A549 (cell line): ENCODE measurements at regions not wholly inside any gene's neighbourhood (a gene's known extent, or its start where the extent isn't known, plus 50 kb on each side); places are given as distances from the start of the nearest gene placed in this dataset.
A peak's percentile ranks its signal among the peaks of the same experiment; 100 is the strongest.

ENCODE experiments used
- ATAC-seq, 2 experiments: fragments of 200-7000 bp in 1 of 2; fragments of >200 bp in 1 of 2; cut with Nextera tagmentation in 1 of 2; cut with Tn5 transposase in 1 of 2; 3 replicates each; pipeline versions ENCODE4 v1.8.0 to v1.9.1; 2018 to 2020; ENCODE audit warnings: mild to moderate bottlenecking in 1 of 2, moderate library complexity in 1 of 2
- CTCF ChIA-PET: fragments of 300-600 bp; sonication (Branson Sonifier 250); formaldehyde crosslinking; extraction: SDS; loops from one replicate; lab custom pipeline; 2021; ENCODE audit warnings: antibody characterized with exemption, inconsistent platforms; lab: Yijun Ruan, JAX
- POLR2A ChIA-PET: fragments of 350-600 bp; formaldehyde crosslinking; extraction: SDS; loops from one replicate; lab custom pipeline; 2021; ENCODE audit warnings: antibody characterized with exemption, inconsistent platforms; lab: Yijun Ruan, JAX
- DNase-seq, 2 experiments: peaks; one replicate each; pipeline versions ENCODE4 v3.0.0 to v3.0.0-alpha.2; 2011 to 2016; ENCODE audit warnings: low read depth in 1 of 2, low spot score in 1 of 2
- FAIRE-seq: peaks from 2 replicates; lab custom pipeline; 2011; peaks lifted over from hg19 to GRCh38; lab: Jason Lieb, UNC
- H3K27ac ChIP-seq, 2 experiments: fragments of >200 bp; sonication (Bioruptor Twin); formaldehyde crosslinking; 3 replicates each; pipeline ENCODE4 v1.5.1; 2016 to 2017
- H3K4me1 ChIP-seq: fragments of >200 bp; sonication (Bioruptor Twin); formaldehyde crosslinking; 3 replicates; pipeline ENCODE4 v1.6.1; 2016
- H3K4me2 ChIP-seq: fragments of >200 bp; sonication (Bioruptor Twin); formaldehyde crosslinking; 3 replicates; pipeline ENCODE4 v1.6.1; 2016
- H3K4me3 ChIP-seq: fragments of >200 bp; sonication (Bioruptor Twin); formaldehyde crosslinking; 3 replicates; pipeline ENCODE4 v1.5.1; 2016
- H3K9me3 ChIP-seq: fragments of >200 bp; sonication (Bioruptor Twin); formaldehyde crosslinking; 3 replicates; pipeline ENCODE4 v1.6.1; 2016
- CBX2 ChIP-seq: fragments of 200-600 bp; sonication (generic); IDR thresholded peaks from 2 replicates; pipeline ENCODE4 v1.6.1; 2016; ENCODE audit warnings: low read depth, mild to moderate bottlenecking, borderline replicate concordance
- CBX8 ChIP-seq: fragments of 200-600 bp; sonication (generic); IDR thresholded peaks from 2 replicates; pipeline ENCODE4 v1.6.1; 2016
- CHD2 ChIP-seq: fragments of 150-350 bp; IDR thresholded peaks from 2 replicates; pipeline ENCODE4 v1.6.1; 2014; ENCODE audit warnings: low read length; ENCODE audit not compliant: partially characterized antibody
- CHD4 ChIP-seq: fragments of 200-600 bp; sonication (generic); IDR thresholded peaks from 2 replicates; pipeline ENCODE4 v1.6.1; 2016; ENCODE audit warnings: antibody characterized with exemption, mild to moderate bottlenecking, borderline replicate concordance
- EHF ChIP-seq: fragments of 250-450 bp; sonication (Bioruptor Pico); IDR thresholded peaks from 2 replicates; pipeline ENCODE4 v1.5.0; 2020; ENCODE audit warnings: mild to moderate bottlenecking
- EHMT2 ChIP-seq: fragments of 200-600 bp; sonication (generic); IDR thresholded peaks from 2 replicates; pipeline ENCODE4 v1.6.1; 2016; ENCODE audit warnings: antibody characterized with exemption, low read depth, mild to moderate bottlenecking, moderate library complexity
- ESRRA ChIP-seq: fragments of 150-350 bp; IDR thresholded peaks from 2 replicates; pipeline ENCODE4 v1.6.1; 2014; ENCODE audit warnings: mild to moderate bottlenecking, low read length, borderline replicate concordance
- FOSB ChIP-seq: fragments of 250-450 bp; sonication (Bioruptor Pico); IDR thresholded peaks from 2 replicates; pipeline ENCODE4 v1.5.0; 2020; ENCODE audit warnings: mild to moderate bottlenecking, moderate library complexity
- FOXS1 ChIP-seq: fragments of 250-450 bp; sonication (Bioruptor Pico); IDR thresholded peaks from 2 replicates; pipeline ENCODE4 v1.5.0; 2020; ENCODE audit warnings: mild to moderate bottlenecking, moderate library complexity
- GATA3 ChIP-seq: IDR thresholded peaks from 2 replicates; pipeline ENCODE4 v1.6.1; 2012; ENCODE audit warnings: borderline replicate concordance
- HDAC2 ChIP-seq: fragments of 200-600 bp; sonication (generic); IDR thresholded peaks from 2 replicates; pipeline ENCODE4 v1.6.1; 2016
- HOXA7 ChIP-seq: fragments of 250-450 bp; sonication (Bioruptor Pico); IDR thresholded peaks from 2 replicates; pipeline ENCODE4 v1.5.0; 2020; ENCODE audit warnings: mild to moderate bottlenecking, moderate library complexity
- HOXB13 ChIP-seq: fragments of 250-450 bp; sonication (Bioruptor Pico); IDR thresholded peaks from 2 replicates; pipeline ENCODE4 v1.5.0; 2020; ENCODE audit warnings: low read depth, mild to moderate bottlenecking, moderate library complexity
- HOXB5 ChIP-seq: fragments of 250-450 bp; sonication (Bioruptor Pico); IDR thresholded peaks from 2 replicates; pipeline ENCODE4 v1.5.0; 2020; ENCODE audit warnings: mild to moderate bottlenecking, moderate library complexity
- JUN ChIP-seq, 2 experiments: fragments of >200 bp; sonication (Bioruptor Twin); formaldehyde crosslinking; IDR thresholded peaks; 2 replicates in 1 of 2; 3 replicates in 1 of 2; pipeline ENCODE4 v1.6.1; 2016 to 2017
- JUNB ChIP-seq: fragments of >200 bp; sonication (Bioruptor Twin); formaldehyde crosslinking; IDR thresholded peaks from 2 replicates; pipeline ENCODE4 v1.6.1; 2016
- KDM5A ChIP-seq: fragments of 200-600 bp; sonication (generic); IDR thresholded peaks from 2 replicates; pipeline ENCODE4 v1.6.1; 2016; ENCODE audit warnings: antibody characterized with exemption, mild to moderate bottlenecking
- MYC ChIP-seq: IDR thresholded peaks from 2 replicates; pipeline ENCODE4 v1.6.1; 2012; ENCODE audit warnings: mild to moderate bottlenecking, inconsistent platforms, low read length, improper control_type of control experiment, borderline replicate concordance
- NFE2L2 ChIP-seq: fragments of 150-350 bp; conservative IDR thresholded peaks from 2 replicates; pipeline ENCODE4 v1.6.1; 2014; ENCODE audit warnings: low read length
- NR3C1 ChIP-seq: fragments of >200 bp; sonication (Bioruptor Twin); formaldehyde crosslinking; IDR thresholded peaks from 3 replicates; pipeline ENCODE4 v1.6.1; 2017
- PHF8 ChIP-seq: fragments of 200-600 bp; sonication (generic); IDR thresholded peaks from 2 replicates; pipeline ENCODE4 v1.6.1; 2016; ENCODE audit warnings: low read depth, mild to moderate bottlenecking, antibody characterized with exemption, moderate library complexity, borderline replicate concordance
- POLR2A ChIP-seq: IDR thresholded peaks from 2 replicates; pipeline ENCODE4 v1.6.1; 2012; ENCODE audit warnings: mild to moderate bottlenecking, low read length
- RAD21 ChIP-seq, 2 experiments: fragments of >200 bp in 1 of 2; sonication (Bioruptor Twin) in 1 of 2; formaldehyde crosslinking in 1 of 2; IDR thresholded peaks in 1 of 2; conservative IDR thresholded peaks in 1 of 2; 2 replicates in 1 of 2; 3 replicates in 1 of 2; pipeline ENCODE4 v1.6.1; 2012 to 2018; ENCODE audit warnings: inconsistent platforms in 1 of 2
- RARB ChIP-seq: fragments of 250-450 bp; sonication (Bioruptor Pico); IDR thresholded peaks from 2 replicates; pipeline ENCODE4 v1.8.0; 2021; ENCODE audit warnings: mild to moderate bottlenecking, moderate library complexity
- RNF2 ChIP-seq: fragments of 200-600 bp; sonication (generic); IDR thresholded peaks from 2 replicates; pipeline ENCODE4 v1.6.1; 2016; ENCODE audit warnings: low read depth, mild to moderate bottlenecking, antibody characterized with exemption, moderate library complexity, borderline replicate concordance
- TFCP2L1 ChIP-seq: fragments of 250-450 bp; sonication (Bioruptor Pico); IDR thresholded peaks from 2 replicates; pipeline ENCODE4 v1.5.0; 2021; ENCODE audit warnings: mild to moderate bottlenecking
- TP53 ChIP-seq: fragments of 250-450 bp; sonication (Bioruptor Pico); IDR thresholded peaks from 2 replicates; pipeline ENCODE4 v1.5.0; 2021; ENCODE audit warnings: mild to moderate bottlenecking, moderate library complexity
- ZC3H11A ChIP-seq: fragments of 450-650 bp; IDR thresholded peaks from 2 replicates; pipeline ENCODE4 v1.6.1; 2014; ENCODE audit warnings: antibody characterized with exemption, mild to moderate bottlenecking
- WGBS: methylation state at CpG from one replicate; pipeline ENCODE4 v1.1.6; 2017; ENCODE audit errors: missing lambda C conversion rate; 5-methylcytosine and 5-hydroxymethylcytosine counted together
- TF ChIP-seq, protein P1 (sequence below): IDR thresholded peaks from 2 replicates; pipeline ENCODE4 v1.6.1; 2012
- TF ChIP-seq, protein P2 (sequence below): IDR thresholded peaks from 2 replicates; pipeline ENCODE4 v1.6.1; 2012
- TF ChIP-seq, protein P3 (sequence below): fragments of >200 bp; sonication (Bioruptor Twin); formaldehyde crosslinking; IDR thresholded peaks from 3 replicates; pipeline ENCODE4 v1.5.1; 2016
- TF ChIP-seq, protein P4 (sequence below): fragments of >200 bp; sonication (Bioruptor Twin); formaldehyde crosslinking; IDR thresholded peaks from 2 replicates; pipeline ENCODE4 v1.6.1; 2016

DNA sequence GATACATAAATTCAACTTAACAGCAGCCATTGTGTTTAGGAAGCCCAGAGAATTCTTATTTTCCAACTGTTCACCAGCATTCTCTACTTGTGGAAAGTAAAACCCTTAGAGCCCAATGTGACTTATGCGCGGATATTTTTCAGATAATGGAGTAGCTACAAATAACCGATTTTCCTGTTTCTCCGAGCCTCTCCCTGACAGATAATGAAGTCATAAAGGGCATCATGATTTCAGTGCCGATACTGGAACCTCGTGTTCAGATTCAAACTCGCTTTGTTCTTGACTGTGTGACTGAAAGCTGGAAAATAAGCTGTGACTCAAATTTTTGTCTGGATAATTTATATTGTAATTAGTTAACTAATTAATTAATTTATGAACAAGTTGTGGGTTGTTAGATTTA, 228.2 kb downstream of the VAPA start:
- H3K4me1 ChIP-seq, result peaks cover 40% of the 10 kb centered on the region
- no peak for DNase-seq
- no peak for ATAC-seq
- ChIA-PET CTCF (interaction anchor here (1.3 to 1.6 kb wide), 2 partner anchors 18 to 377 kb away, joined by 3 read pairs; no protein-coding TSS in a partner anchor), POLR2A (no interaction called here)
- H3K27ac ChIP-seq, result peak overlapping the region; percentile 64 to 89
- no peak overlapping the region for H3K4me3 ChIP-seq
- no peaks in the 10 kb centered on the region for H3K9me3 ChIP-seq
- H3K4me2 ChIP-seq, result peak overlapping the region; percentile 74
- no peak for TF ChIP-seq FOSB (CRISPR knock-in tag)
- no peak for TF ChIP-seq FOXS1 (CRISPR knock-in tag)
- TF ChIP-seq EHF, result no peak
- TF ChIP-seq TP53, result no peak
- no peak for TF ChIP-seq RNF2
- TF ChIP-seq CBX8, result no peak
- no peak for TF ChIP-seq GATA3
- TF ChIP-seq HOXB5, result no peak
- TF ChIP-seq KDM5A, result no peak
- TF ChIP-seq ESRRA, result no peak
- no peak for TF ChIP-seq JUNB
- no peak for TF ChIP-seq CHD2
- TF ChIP-seq POLR2A, result no peak
- no peak for TF ChIP-seq HDAC2
- no peak for TF ChIP-seq ZC3H11A
- TF ChIP-seq CHD4, result no peak
- no peak for TF ChIP-seq NR3C1
- TF ChIP-seq PHF8, result no peak
- no peak for FAIRE-seq
- WGBS, result 84% methylated on average over 7 of the region's 7 CpGs

DNA sequence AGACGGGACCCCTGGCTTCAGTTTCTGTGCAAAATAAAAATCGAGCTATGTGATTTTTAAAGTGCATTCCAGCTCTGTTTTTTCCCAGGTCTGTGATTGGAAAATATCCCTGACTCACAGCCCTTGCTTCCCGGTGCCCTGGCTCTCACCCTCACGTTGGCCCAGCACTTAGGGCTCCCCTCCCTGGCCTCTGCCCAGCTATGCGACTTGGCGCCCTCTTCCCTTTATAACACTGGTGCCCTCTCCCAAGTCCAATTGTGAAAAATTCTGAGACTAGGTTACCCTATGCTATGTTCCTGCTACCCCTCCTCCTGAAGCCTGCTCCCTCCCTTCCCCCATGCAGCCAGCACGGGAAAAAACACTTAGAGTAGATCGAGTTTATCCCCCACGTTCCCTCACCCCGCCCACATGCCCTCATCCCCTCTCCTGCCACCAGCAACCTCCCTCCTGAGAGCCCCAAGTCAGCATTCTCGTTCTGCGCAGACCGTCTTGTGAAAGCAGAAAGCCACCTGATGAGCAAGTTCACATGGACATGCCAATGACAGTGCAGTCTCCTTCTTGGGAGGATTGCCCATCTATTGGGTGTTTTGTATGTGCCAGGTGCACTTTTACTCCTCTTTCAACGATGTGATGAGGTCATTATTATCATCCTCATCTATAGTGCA, 228.8 kb downstream of the VAPA start:
- H3K4me1 ChIP-seq, result peaks cover 40% of the 10 kb centered on the region
- FAIRE-seq (no peak), ATAC-seq (peak; percentile 22 to 63; a peak in 3 of 6 replicates), DNase-seq (peak; percentile 20 to 35)
- H3K27ac ChIP-seq, result peak overlapping the region; percentile 64 to 89
- no peak overlapping the region for H3K4me3 ChIP-seq
- ChIA-PET CTCF (interaction anchor here (1.3 to 1.6 kb wide), 2 partner anchors 18 to 377 kb away, joined by 3 read pairs; no protein-coding TSS in a partner anchor), POLR2A (no interaction called here)
- peak overlapping the region; percentile 74 for H3K4me2 ChIP-seq
- no peaks in the 10 kb centered on the region for H3K9me3 ChIP-seq
- TF ChIP-seq, protein P1, sequence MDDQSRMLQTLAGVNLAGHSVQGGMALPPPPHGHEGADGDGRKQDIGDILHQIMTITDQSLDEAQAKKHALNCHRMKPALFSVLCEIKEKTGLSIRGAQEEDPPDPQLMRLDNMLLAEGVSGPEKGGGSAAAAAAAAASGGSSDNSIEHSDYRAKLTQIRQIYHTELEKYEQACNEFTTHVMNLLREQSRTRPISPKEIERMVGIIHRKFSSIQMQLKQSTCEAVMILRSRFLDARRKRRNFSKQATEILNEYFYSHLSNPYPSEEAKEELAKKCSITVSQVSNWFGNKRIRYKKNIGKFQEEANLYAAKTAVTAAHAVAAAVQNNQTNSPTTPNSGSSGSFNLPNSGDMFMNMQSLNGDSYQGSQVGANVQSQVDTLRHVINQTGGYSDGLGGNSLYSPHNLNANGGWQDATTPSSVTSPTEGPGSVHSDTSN, result no peak
- TF ChIP-seq POLR2A (no peak), JUN (IDR thresholded peaks at IDR 0.05) (no peak), RAD21 (conservative IDR thresholded peaks at IDR 0.05 in 1 of 2, IDR thresholded peaks at IDR 0.05 in 1 of 2) (no peak), FOSB (CRISPR knock-in tag) (no peak), NFE2L2 (no peak), RNF2 (no peak), EHMT2 (no peak), EHF (no peak), HOXA7 (CRISPR knock-in tag) (no peak), HOXB13 (CRISPR knock-in tag) (no peak), CBX2 (no peak), GATA3 (no peak), MYC (no peak), FOXS1 (CRISPR knock-in tag) (no peak), TFCP2L1 (CRISPR knock-in tag) (no peak), RARB (CRISPR knock-in tag) (no peak)
- TF ChIP-seq, protein P2, sequence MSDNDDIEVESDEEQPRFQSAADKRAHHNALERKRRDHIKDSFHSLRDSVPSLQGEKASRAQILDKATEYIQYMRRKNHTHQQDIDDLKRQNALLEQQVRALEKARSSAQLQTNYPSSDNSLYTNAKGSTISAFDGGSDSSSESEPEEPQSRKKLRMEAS, result no peak
- TF ChIP-seq, protein P3, sequence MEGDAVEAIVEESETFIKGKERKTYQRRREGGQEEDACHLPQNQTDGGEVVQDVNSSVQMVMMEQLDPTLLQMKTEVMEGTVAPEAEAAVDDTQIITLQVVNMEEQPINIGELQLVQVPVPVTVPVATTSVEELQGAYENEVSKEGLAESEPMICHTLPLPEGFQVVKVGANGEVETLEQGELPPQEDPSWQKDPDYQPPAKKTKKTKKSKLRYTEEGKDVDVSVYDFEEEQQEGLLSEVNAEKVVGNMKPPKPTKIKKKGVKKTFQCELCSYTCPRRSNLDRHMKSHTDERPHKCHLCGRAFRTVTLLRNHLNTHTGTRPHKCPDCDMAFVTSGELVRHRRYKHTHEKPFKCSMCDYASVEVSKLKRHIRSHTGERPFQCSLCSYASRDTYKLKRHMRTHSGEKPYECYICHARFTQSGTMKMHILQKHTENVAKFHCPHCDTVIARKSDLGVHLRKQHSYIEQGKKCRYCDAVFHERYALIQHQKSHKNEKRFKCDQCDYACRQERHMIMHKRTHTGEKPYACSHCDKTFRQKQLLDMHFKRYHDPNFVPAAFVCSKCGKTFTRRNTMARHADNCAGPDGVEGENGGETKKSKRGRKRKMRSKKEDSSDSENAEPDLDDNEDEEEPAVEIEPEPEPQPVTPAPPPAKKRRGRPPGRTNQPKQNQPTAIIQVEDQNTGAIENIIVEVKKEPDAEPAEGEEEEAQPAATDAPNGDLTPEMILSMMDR, result no peak
- TF ChIP-seq, protein P4, sequence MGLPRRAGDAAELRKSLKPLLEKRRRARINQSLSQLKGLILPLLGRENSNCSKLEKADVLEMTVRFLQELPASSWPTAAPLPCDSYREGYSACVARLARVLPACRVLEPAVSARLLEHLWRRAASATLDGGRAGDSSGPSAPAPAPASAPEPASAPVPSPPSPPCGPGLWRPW, result no peak
- 53% methylated on average over 10 of the region's 14 CpGs for WGBS
